ENCODE measurements at regions not wholly inside any gene's neighbourhood (a gene's known extent, or its start where the extent isn't known, plus 50 kb on each side); places are given as distances from the start of the nearest gene placed in this dataset.
"Not testable (repeated sequence)": the region's sequence is repeated elsewhere in the genome, so short reads cannot be mapped to it uniquely, and the experiment has no call there.

GRCh38 chr16:29271721-29272675 is 134.5 kb downstream of the NPIPB11 start:
- not testable (repeated sequence) for H3K27me3 ChIP-seq (ENCODE audit: control insufficient read depth, insufficient read depth, low read length); H3K4me1 ChIP-seq (ENCODE audit: control insufficient read depth, insufficient read depth, low read length); H3K4me3 ChIP-seq (ENCODE audit: low read length); H3K36me3 ChIP-seq (ENCODE audit: control insufficient read depth, insufficient read depth, low read length); H3K9me3 ChIP-seq (ENCODE audit: control insufficient read depth, low read length); H3K9ac ChIP-seq (ENCODE audit: low read length)

DNA sequence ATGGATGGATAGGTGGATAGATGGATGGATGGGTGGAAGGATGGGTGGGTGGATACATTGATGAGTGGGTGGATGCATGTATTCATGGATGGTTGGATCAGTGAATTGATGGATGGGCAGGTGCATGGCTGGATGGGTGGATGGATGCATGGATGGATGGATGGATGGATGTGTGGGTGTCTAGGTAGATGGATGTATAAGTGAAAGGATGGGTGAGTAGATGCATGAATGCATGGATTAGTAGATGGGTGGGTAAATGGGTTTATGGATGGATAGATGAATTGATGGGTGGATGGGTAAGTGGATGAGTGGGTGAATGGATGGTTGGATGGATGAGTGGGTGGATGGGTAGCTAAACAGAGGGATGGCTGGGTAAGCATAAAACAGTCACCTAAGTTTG is 135.6 kb downstream of the NPIPB11 start:
- H3K4me1 ChIP-seq (ENCODE audit: control insufficient read depth, insufficient read depth, low read length); H3K27me3 ChIP-seq (ENCODE audit: control insufficient read depth, insufficient read depth, low read length); H3K9ac ChIP-seq (ENCODE audit: low read length); H3K4me3 ChIP-seq (ENCODE audit: low read length); H3K9me3 ChIP-seq (ENCODE audit: control insufficient read depth, low read length); H3K36me3 ChIP-seq (ENCODE audit: control insufficient read depth, insufficient read depth, low read length): not testable (repeated sequence)

DNA sequence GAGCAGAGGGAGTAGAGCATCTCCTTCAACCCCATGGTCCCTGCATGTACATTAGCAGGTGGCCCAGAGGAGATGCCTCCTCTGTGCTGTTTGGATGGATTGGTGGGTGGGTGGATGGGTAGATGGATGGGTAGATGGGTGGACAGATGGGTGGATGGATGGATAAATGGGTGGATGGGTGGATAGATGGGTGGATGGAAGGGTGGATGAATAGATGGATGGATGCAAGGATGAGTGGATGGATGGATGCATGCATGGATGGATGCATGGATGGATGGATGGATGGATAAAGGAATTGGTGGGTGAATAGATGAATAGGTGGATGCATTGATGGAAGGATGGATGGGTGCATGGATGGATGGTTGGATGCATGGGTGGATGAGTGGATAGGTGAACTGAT is 136.5 kb downstream of the NPIPB11 start:
- not testable (repeated sequence) for H3K4me3 ChIP-seq (ENCODE audit: low read length); H3K36me3 ChIP-seq (ENCODE audit: control insufficient read depth, insufficient read depth, low read length); H3K9me3 ChIP-seq (ENCODE audit: control insufficient read depth, low read length); H3K4me1 ChIP-seq (ENCODE audit: control insufficient read depth, insufficient read depth, low read length); H3K9ac ChIP-seq (ENCODE audit: low read length); H3K27me3 ChIP-seq (ENCODE audit: control insufficient read depth, insufficient read depth, low read length)

- H3K27me3 ChIP-seq (ENCODE audit: control insufficient read depth, insufficient read depth, low read length); H3K4me3 ChIP-seq (ENCODE audit: low read length); H3K36me3 ChIP-seq (ENCODE audit: control insufficient read depth, insufficient read depth, low read length); H3K9me3 ChIP-seq (ENCODE audit: control insufficient read depth, low read length); H3K9ac ChIP-seq (ENCODE audit: low read length): not testable (repeated sequence)
- peaks cover 16% of the 10 kb centered on the region for H3K4me1 ChIP-seq (ENCODE audit: control insufficient read depth, insufficient read depth, low read length)
These were observed 137.2 kb downstream of the NPIPB11 start for GRCh38 chr16:29269192-29269811.

DNA sequence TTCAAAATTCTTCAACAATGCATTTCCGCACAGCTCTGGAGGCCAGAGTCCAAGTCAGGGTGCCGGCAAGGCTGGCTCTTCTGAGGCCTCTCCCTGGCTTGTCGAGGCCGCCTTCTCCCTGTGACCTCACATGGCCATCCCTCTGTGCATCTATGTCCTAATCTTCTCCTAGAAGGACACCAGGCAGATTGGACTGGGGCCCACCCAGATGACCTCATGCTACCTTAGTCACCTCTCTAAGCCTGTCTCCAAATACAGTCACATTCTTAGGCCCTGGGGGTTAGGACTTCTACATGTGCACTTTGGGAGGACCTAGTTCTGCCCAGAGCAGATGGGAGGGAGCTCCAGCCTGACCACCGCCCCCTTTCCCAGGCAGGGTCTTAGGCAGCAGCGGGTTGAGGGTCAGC is 137.7 kb downstream of the NPIPB11 start:
- not testable (repeated sequence) for H3K9ac ChIP-seq (ENCODE audit: low read length); H3K36me3 ChIP-seq (ENCODE audit: control insufficient read depth, insufficient read depth, low read length); H3K27me3 ChIP-seq (ENCODE audit: control insufficient read depth, insufficient read depth, low read length); H3K4me3 ChIP-seq (ENCODE audit: low read length); H3K9me3 ChIP-seq (ENCODE audit: control insufficient read depth, low read length)
- H3K4me1 ChIP-seq (ENCODE audit: control insufficient read depth, insufficient read depth, low read length) = peaks cover 21% of the 10 kb centered on the region

DNA sequence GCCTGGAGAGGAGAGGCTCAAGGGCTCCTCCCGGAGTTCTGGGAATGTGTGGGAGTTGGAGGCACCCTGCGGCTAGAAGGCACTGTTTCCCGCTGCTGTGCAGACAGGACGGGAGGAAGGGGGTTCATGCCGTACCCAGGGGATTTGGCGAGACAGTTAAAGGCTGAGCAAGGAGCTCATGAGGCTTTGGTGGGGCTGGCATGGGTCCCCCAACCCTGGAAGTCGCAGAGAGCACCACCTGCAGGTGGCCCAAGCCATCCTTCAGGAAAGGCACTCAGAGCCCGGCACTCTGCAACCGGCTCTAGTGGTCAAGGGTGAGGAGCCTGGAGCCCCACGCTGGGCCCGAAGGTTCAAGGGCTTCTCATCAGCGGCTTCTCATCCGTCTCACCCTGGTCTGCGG is 138.2 kb downstream of the NPIPB11 start:
- H3K9me3 ChIP-seq (ENCODE audit: control insufficient read depth, low read length); H3K36me3 ChIP-seq (ENCODE audit: control insufficient read depth, insufficient read depth, low read length); H3K9ac ChIP-seq (ENCODE audit: low read length); H3K27me3 ChIP-seq (ENCODE audit: control insufficient read depth, insufficient read depth, low read length); H3K4me3 ChIP-seq (ENCODE audit: low read length): not testable (repeated sequence)
- H3K4me1 ChIP-seq (ENCODE audit: control insufficient read depth, insufficient read depth, low read length) = peaks cover 21% of the 10 kb centered on the region

- H3K27me3 ChIP-seq (ENCODE audit: control insufficient read depth, insufficient read depth, low read length); H3K36me3 ChIP-seq (ENCODE audit: control insufficient read depth, insufficient read depth, low read length): not testable (repeated sequence)
- H3K4me1 ChIP-seq (ENCODE audit: control insufficient read depth, insufficient read depth, low read length) = peaks cover 24% of the 10 kb centered on the region
These were observed 138.6 kb downstream of the NPIPB11 start for GRCh38 chr16:29267891-29268290.

GRCh38 chr16:29267055-29267619 is 139.4 kb downstream of the NPIPB11 start:
- not testable (repeated sequence) for H3K36me3 ChIP-seq (ENCODE audit: control insufficient read depth, insufficient read depth, low read length); H3K9me3 ChIP-seq (ENCODE audit: control insufficient read depth, low read length); H3K9ac ChIP-seq (ENCODE audit: low read length); H3K27me3 ChIP-seq (ENCODE audit: control insufficient read depth, insufficient read depth, low read length); H3K4me3 ChIP-seq (ENCODE audit: low read length)
- H3K4me1 ChIP-seq (ENCODE audit: control insufficient read depth, insufficient read depth, low read length) = peaks cover 31% of the 10 kb centered on the region

More at GRCh38 chr16:29267891-29268290, 138.6 kb downstream of the NPIPB11 start:
- H3K9ac ChIP-seq (ENCODE audit: low read length); H3K4me3 ChIP-seq (ENCODE audit: low read length); H3K9me3 ChIP-seq (ENCODE audit: control insufficient read depth, low read length): not testable (repeated sequence)

DNA sequence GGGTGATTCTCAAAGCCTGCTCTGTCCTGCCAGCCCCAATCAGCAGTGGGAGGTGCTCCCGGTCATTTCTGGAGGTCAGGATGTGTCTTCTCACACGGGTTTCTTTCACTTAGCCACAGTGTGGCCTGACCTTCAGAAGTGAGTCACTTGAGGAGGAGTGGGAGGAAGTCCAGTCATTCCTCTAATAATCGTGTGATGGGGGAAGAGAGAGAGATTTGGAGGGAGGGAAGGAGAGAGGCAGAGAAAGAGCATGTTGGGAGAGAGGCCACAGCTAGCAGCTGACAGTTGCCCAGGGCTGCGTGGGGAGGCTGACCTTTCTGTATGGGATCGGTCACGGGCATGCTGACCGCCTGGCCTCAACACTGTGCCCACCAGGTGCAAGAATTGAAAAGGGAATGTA is 139.9 kb downstream of the NPIPB11 start:
- H3K36me3 ChIP-seq (ENCODE audit: control insufficient read depth, insufficient read depth, low read length); H3K27me3 ChIP-seq (ENCODE audit: control insufficient read depth, insufficient read depth, low read length): not testable (repeated sequence)
- H3K4me1 ChIP-seq (ENCODE audit: control insufficient read depth, insufficient read depth, low read length) = peaks cover 34% of the 10 kb centered on the region

DNA sequence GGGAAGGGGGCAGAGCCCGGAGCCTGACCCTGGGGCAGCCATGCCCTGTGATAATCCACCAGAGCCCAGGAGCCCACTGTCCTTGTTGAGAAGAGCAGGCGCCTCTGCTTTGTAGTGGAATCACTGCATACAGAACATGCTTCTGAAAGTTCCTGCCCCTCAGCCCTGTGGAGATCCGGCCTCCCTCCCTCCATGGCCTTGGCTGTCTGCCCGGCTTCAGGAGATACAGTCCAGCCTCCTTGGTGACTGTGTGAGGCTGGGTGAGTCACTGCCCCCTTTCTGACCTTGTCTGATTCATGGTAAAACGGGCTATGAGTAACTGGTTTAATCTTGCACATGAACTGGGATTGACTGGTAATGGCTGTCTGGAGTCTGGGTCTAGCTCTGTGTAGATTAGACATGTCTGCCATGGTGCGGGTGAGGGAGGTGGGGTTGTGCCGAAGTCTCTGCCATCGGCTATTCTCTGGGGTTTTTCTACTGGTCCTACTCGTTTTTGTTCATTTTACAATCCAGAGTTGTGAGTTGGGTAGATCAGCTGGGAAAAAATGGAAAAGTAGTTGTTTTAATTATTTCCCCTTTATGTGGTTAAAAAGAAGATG is 141.2 kb downstream of the NPIPB11 start:
- H3K9me3 ChIP-seq (ENCODE audit: control insufficient read depth, low read length); H3K27me3 ChIP-seq (ENCODE audit: control insufficient read depth, insufficient read depth, low read length); H3K4me3 ChIP-seq (ENCODE audit: low read length); H3K36me3 ChIP-seq (ENCODE audit: control insufficient read depth, insufficient read depth, low read length): not testable (repeated sequence)
- Histone ChIP-seq H3K4me1 (ENCODE audit: control insufficient read depth, insufficient read depth, low read length) (peaks cover 41% of the 10 kb centered on the region), H3K9ac (ENCODE audit: low read length) (peak overlapping the region; percentile 1)

More for the DNA sequence above, 139.9 kb downstream of the NPIPB11 start:
- not testable (repeated sequence) for H3K4me3 ChIP-seq (ENCODE audit: low read length); H3K9ac ChIP-seq (ENCODE audit: low read length); H3K9me3 ChIP-seq (ENCODE audit: control insufficient read depth, low read length)

DNA sequence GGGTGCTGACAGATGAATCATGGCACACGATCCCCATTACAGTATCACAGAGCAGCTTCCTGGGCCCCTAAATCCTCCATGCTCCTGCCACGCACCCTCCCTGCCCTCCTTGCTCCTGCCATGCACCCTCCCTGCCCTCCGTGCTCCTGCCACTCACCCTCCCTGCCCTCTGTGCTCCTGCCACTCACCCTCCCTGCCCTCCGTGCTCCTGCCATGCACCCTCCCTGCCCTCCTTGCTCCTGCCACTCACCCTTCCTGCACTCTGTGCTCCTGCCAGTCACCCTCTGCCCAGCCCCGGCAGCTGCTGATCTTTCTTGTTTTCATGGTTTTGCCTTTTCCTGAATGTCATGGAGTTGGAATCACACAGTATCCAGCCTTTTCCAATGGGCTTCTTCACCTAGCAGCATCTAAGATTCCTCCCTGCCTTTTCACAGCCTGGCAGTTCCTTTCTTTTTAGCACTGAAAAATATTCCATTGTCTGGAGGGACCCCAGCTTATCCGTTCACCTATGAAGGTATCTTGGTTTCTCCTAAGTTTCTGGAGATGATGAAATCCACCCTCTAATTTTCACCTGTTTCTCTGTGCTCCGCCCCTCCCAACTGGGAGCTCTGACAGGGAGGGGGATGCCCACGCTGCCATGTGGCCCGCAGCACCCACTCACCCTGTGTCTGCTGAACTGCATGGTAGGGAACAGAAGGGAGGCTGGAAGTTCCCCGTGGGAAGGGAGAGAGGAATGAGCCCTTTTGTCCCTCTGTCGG is 142.3 kb downstream of the NPIPB11 start:
- Histone ChIP-seq H3K9ac (ENCODE audit: low read length) (peak overlapping the region; percentile 1), H3K4me1 (ENCODE audit: control insufficient read depth, insufficient read depth, low read length) (peaks cover 47% of the 10 kb centered on the region)
- H3K4me3 ChIP-seq (ENCODE audit: low read length); H3K27me3 ChIP-seq (ENCODE audit: control insufficient read depth, insufficient read depth, low read length); H3K9me3 ChIP-seq (ENCODE audit: control insufficient read depth, low read length); H3K36me3 ChIP-seq (ENCODE audit: control insufficient read depth, insufficient read depth, low read length): not testable (repeated sequence)

All from mucosa of stomach (tissue), 1 donor.